Ascending aorta (tissue), 2 donors: ENCODE measurements at regions not wholly inside any gene's neighbourhood (a gene's known extent, or its start where the extent isn't known, plus 50 kb on each side); places are given as distances from the start of the nearest gene placed in this dataset.

Experiments
- DNase-seq, 2 donors: peaks; one replicate each; pipeline ENCODE4 v3.0.0-alpha.2; 2019; ENCODE audit warnings: low spot score in 2 of 2
- H3K27ac ChIP-seq, 2 donors: fragments of 200-600 bp; sonication (generic); one replicate each; pipeline ENCODE4 v1.5.1; 2016 to 2017; ENCODE audit warnings: mild to moderate bottlenecking in 1 of 2
- H3K27me3 ChIP-seq: fragments of 200-600 bp; sonication (generic); one replicate; pipeline ENCODE4 v1.5.1; 2017
- H3K36me3 ChIP-seq, 2 donors: fragments of 200-600 bp; sonication (generic); one replicate each; pipeline ENCODE4 v1.5.1; 2016
- H3K4me1 ChIP-seq, 2 donors: fragments of 200-600 bp; sonication (generic); one replicate each; pipeline ENCODE4 v1.5.1; 2016 to 2017; ENCODE audit warnings: mild to moderate bottlenecking in 1 of 2
- H3K4me3 ChIP-seq, 2 donors: fragments of 200-600 bp; sonication (generic); one replicate each; pipeline ENCODE4 v1.5.1; 2016 to 2017; ENCODE audit warnings: mild to moderate bottlenecking in 1 of 2
- H3K9me3 ChIP-seq, 2 donors: fragments of 200-600 bp; sonication (generic); one replicate each; pipeline ENCODE4 v1.5.1; 2016
- intact Hi-C: fragments of 100-400 bp; cut with DNase I; formaldehyde crosslinking; loops from one replicate; pipeline ENCODE4 v1.15.1; 2023
- TF ChIP-seq, protein P1 (sequence below), 3 experiments: fragments of 200-600 bp in 2 of 3; fragments of 450-650 bp in 1 of 3; sonication (generic) in 2 of 3; IDR thresholded peaks; one replicate each; pipeline ENCODE4 v1.5.1; 2016 to 2019; ENCODE audit warnings: antibody characterized with exemption in 3 of 3, mild to moderate bottlenecking in 1 of 3, moderate library complexity in 1 of 3

GRCh38 chr1:80036690-80037432 lies 1030.3 kb upstream of the ADGRL4 start:
- no peak for DNase-seq
- no peaks in the 10 kb centered on the region for H3K36me3 ChIP-seq
- no peak overlapping the region for H3K4me3 ChIP-seq
- intact Hi-C loops = no loop called here
- H3K9me3 ChIP-seq = no peaks in the 10 kb centered on the region
- TF ChIP-seq, protein P1, sequence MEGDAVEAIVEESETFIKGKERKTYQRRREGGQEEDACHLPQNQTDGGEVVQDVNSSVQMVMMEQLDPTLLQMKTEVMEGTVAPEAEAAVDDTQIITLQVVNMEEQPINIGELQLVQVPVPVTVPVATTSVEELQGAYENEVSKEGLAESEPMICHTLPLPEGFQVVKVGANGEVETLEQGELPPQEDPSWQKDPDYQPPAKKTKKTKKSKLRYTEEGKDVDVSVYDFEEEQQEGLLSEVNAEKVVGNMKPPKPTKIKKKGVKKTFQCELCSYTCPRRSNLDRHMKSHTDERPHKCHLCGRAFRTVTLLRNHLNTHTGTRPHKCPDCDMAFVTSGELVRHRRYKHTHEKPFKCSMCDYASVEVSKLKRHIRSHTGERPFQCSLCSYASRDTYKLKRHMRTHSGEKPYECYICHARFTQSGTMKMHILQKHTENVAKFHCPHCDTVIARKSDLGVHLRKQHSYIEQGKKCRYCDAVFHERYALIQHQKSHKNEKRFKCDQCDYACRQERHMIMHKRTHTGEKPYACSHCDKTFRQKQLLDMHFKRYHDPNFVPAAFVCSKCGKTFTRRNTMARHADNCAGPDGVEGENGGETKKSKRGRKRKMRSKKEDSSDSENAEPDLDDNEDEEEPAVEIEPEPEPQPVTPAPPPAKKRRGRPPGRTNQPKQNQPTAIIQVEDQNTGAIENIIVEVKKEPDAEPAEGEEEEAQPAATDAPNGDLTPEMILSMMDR (IDR thresholded peaks at IDR 0.05) = no peak
- H3K27me3 ChIP-seq = no peaks in the 10 kb centered on the region
- no peak overlapping the region for H3K27ac ChIP-seq
- no peaks in the 10 kb centered on the region for H3K4me1 ChIP-seq

DNA sequence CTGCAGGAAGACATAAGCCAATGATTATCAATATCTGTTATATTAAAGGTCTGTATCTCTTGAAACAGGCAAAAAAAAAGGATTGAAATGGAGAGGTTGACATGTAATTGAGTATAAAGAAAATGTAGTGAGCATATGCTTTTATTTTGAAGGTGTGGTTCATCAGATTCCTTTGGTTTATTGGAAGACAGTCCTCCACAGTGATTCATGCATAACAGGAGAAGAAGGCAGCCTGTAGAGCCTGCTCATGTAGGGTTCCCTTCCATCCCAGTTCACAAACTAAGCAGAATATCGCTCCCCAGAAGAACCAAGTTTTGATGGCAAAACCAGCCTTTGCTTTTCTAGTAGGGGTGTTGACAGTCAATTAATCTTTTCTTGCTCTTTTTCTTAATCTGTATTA lies 1016.8 kb upstream of the ADGRL4 start:
- H3K4me3 ChIP-seq = no peak overlapping the region
- no peaks in the 10 kb centered on the region for H3K4me1 ChIP-seq
- no peaks in the 10 kb centered on the region for H3K27me3 ChIP-seq
- TF ChIP-seq, protein P1 (IDR thresholded peaks at IDR 0.05) = no peak
- no peaks in the 10 kb centered on the region for H3K36me3 ChIP-seq
- DNase-seq = no peak
- no peak overlapping the region for H3K27ac ChIP-seq
- no peaks in the 10 kb centered on the region for H3K9me3 ChIP-seq
- intact Hi-C loops = no loop called here

- Histone ChIP-seq H3K4me3 (no peak overlapping the region), H3K4me1 (no peaks in the 10 kb centered on the region)
- intact Hi-C loops = no loop called here
Measured at GRCh38 chr1:80021891-80022290, 1015.4 kb upstream of the ADGRL4 start.

GRCh38 chr1:80018348-80018747 lies 1011.8 kb upstream of the ADGRL4 start:
- DNase-seq = no peak
- Histone ChIP-seq H3K9me3 (no peaks in the 10 kb centered on the region), H3K27me3 (no peaks in the 10 kb centered on the region), H3K27ac (no peak overlapping the region), H3K4me1 (no peaks in the 10 kb centered on the region), H3K36me3 (no peaks in the 10 kb centered on the region), H3K4me3 (no peak overlapping the region)
- intact Hi-C loops = no loop called here
- TF ChIP-seq, protein P1 (IDR thresholded peaks at IDR 0.05) = no peak

More at GRCh38 chr1:80021891-80022290, 1015.4 kb upstream of the ADGRL4 start:
- TF ChIP-seq, protein P1 (IDR thresholded peaks at IDR 0.05) = no peak
- H3K27ac ChIP-seq = no peak overlapping the region
- no peak for DNase-seq
- H3K9me3 ChIP-seq = no peaks in the 10 kb centered on the region
- H3K36me3 ChIP-seq = no peaks in the 10 kb centered on the region
- no peaks in the 10 kb centered on the region for H3K27me3 ChIP-seq

DNA sequence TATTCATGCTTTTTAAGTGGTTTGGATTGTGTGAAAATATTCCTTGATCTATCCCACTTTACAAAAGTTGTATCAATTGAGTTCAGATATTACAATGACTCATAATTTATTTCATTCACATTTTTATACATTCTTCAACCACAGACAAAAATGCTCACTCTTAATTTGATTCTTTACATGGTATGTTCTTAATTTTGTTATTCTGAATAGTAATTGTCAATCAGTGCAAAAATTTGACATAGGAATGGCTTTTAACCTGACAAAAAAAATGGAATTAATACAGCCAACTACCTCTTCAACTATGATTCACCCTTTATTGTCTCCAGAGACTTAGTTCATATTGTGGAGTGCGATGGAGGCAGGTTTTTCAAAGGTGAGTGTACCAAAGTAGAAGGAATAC lies 1002.4 kb upstream of the ADGRL4 start:
- no peak for DNase-seq
- H3K27ac ChIP-seq = no peak overlapping the region
- intact Hi-C loops = no loop called here
- H3K9me3 ChIP-seq = no peaks in the 10 kb centered on the region
- no peak overlapping the region for H3K4me3 ChIP-seq
- TF ChIP-seq, protein P1 (IDR thresholded peaks at IDR 0.05) = no peak
- H3K36me3 ChIP-seq = no peaks in the 10 kb centered on the region
- no peaks in the 10 kb centered on the region for H3K4me1 ChIP-seq
- no peaks in the 10 kb centered on the region for H3K27me3 ChIP-seq
